ENCODE measurements at regions not wholly inside any gene's neighbourhood (a gene's known extent, or its start where the extent isn't known, plus 50 kb on each side); places are given as distances from the start of the nearest gene placed in this dataset.

DNA sequence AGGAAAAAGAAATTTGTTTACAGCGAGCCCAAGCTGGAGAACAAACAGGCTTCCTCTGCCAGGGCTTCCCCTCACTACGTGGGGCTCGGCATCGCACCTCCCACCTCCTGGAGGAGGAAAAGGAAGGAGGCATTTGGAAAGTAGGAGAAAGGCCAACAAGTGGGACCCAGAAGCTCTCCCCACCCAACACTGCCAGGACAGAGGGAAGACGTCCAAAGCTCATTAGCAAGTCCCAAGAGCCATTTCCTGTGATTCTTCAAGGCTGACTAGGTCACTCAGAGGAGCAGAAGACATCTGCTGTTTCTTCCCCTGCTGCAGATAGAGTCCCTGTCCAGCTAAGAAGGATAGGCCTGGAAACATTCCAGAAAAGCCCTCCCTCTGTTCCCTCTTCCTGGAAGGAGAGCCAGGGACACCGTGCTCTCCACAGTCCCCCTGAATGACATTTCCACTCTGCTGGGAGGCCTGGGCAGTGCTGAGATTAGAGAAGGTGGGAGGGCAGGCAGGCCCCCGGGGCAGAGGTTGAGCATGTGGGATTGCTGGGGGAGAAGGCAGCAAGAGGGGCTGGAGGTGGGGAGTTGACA is 57.0 kb upstream of the NEURL1B start:
- Histone ChIP-seq H3K27ac (peak overlapping the region; percentile 81), H3K4me1 (no peaks in the 10 kb centered on the region)

DNA sequence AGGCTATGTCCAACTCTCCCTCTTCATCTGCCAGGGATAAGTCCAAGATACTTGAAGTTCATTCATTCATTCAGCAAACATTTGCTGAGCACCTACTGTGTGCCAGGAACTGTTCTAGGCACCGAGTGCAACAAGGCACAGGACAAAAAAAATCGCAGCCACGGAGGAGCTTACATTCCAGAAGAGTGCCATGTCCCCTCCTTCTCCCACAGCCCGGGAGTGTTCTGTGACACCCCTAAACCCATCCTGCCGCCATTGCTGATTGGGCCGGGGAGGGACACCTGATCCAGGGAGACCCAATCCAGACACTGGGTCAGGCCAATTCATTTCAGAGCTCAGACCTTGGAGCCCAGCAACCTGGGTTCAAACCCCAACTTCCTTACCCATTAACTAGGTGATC is 58.1 kb upstream of the NEURL1B start:
- TF ChIP-seq, protein P1, sequence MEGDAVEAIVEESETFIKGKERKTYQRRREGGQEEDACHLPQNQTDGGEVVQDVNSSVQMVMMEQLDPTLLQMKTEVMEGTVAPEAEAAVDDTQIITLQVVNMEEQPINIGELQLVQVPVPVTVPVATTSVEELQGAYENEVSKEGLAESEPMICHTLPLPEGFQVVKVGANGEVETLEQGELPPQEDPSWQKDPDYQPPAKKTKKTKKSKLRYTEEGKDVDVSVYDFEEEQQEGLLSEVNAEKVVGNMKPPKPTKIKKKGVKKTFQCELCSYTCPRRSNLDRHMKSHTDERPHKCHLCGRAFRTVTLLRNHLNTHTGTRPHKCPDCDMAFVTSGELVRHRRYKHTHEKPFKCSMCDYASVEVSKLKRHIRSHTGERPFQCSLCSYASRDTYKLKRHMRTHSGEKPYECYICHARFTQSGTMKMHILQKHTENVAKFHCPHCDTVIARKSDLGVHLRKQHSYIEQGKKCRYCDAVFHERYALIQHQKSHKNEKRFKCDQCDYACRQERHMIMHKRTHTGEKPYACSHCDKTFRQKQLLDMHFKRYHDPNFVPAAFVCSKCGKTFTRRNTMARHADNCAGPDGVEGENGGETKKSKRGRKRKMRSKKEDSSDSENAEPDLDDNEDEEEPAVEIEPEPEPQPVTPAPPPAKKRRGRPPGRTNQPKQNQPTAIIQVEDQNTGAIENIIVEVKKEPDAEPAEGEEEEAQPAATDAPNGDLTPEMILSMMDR (IDR thresholded peaks at IDR 0.05), result no peak
- Histone ChIP-seq H3K4me1 (no peaks in the 10 kb centered on the region), H3K4me3 (ENCODE audit: low read depth, low read length) (no peak overlapping the region), H3K27ac (peak overlapping the region; percentile 64), H3K9me3 (ENCODE audit: control insufficient read depth, low read length) (no peaks in the 10 kb centered on the region), H3K36me3 (ENCODE audit: control insufficient read depth, insufficient read depth, low read length) (no peaks in the 10 kb centered on the region), H2AFZ (no peak overlapping the region), H3K9ac (no peak overlapping the region), H3K27me3 (ENCODE audit: control insufficient read depth, insufficient read depth, low read length) (no peaks in the 10 kb centered on the region), H3K79me2 (no peaks in the 10 kb centered on the region), H3K4me2 (ENCODE audit: low read length) (no peak overlapping the region)

More for the DNA sequence above, 57.0 kb upstream of the NEURL1B start:
- H2AFZ ChIP-seq, result no peak overlapping the region
- H3K9ac ChIP-seq, result no peak overlapping the region
- H3K79me2 ChIP-seq, result no peaks in the 10 kb centered on the region
- H3K9me3 ChIP-seq (ENCODE audit: control insufficient read depth, low read length), result no peaks in the 10 kb centered on the region
- H3K4me2 ChIP-seq (ENCODE audit: low read length), result no peak overlapping the region
- no peak overlapping the region for H3K4me3 ChIP-seq (ENCODE audit: low read depth, low read length)
- H3K36me3 ChIP-seq (ENCODE audit: control insufficient read depth, insufficient read depth, low read length), result no peaks in the 10 kb centered on the region
- H3K27me3 ChIP-seq (ENCODE audit: control insufficient read depth, insufficient read depth, low read length), result no peaks in the 10 kb centered on the region
- TF ChIP-seq, protein P1 (IDR thresholded peaks at IDR 0.05), result no peak

DNA sequence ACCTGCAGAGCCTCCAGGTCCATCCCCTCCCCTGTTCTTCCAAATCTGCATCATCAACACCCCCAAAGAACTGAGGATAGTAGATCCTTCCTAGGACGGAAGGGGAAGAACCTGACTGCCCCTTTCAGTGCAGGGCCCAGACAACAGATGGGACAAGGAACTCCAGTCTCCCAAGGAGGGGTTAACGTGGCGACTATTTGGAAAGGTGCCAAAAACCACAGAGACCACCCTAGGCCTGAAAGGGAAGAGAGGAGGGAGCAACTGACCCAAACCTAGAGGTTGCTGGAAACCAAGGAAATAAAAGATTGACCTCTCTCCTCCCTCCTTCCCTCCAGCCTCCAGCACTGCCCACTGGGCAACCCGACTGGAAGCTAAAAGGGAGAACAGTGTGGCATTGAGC is 59.7 kb upstream of the NEURL1B start:
- H3K4me3 ChIP-seq (ENCODE audit: low read depth, low read length), result no peak overlapping the region
- H2AFZ ChIP-seq, result no peak overlapping the region
- H3K4me2 ChIP-seq (ENCODE audit: low read length), result no peak overlapping the region
- no peaks in the 10 kb centered on the region for H3K4me1 ChIP-seq
- no peaks in the 10 kb centered on the region for H3K27me3 ChIP-seq (ENCODE audit: control insufficient read depth, insufficient read depth, low read length)
- H3K9me3 ChIP-seq (ENCODE audit: control insufficient read depth, low read length), result no peaks in the 10 kb centered on the region
- TF ChIP-seq, protein P1 (IDR thresholded peaks at IDR 0.05), result no peak
- no peaks in the 10 kb centered on the region for H3K79me2 ChIP-seq
- H3K9ac ChIP-seq, result no peak overlapping the region
- no peak overlapping the region for H3K27ac ChIP-seq
- H3K36me3 ChIP-seq (ENCODE audit: control insufficient read depth, insufficient read depth, low read length), result no peaks in the 10 kb centered on the region

DNA sequence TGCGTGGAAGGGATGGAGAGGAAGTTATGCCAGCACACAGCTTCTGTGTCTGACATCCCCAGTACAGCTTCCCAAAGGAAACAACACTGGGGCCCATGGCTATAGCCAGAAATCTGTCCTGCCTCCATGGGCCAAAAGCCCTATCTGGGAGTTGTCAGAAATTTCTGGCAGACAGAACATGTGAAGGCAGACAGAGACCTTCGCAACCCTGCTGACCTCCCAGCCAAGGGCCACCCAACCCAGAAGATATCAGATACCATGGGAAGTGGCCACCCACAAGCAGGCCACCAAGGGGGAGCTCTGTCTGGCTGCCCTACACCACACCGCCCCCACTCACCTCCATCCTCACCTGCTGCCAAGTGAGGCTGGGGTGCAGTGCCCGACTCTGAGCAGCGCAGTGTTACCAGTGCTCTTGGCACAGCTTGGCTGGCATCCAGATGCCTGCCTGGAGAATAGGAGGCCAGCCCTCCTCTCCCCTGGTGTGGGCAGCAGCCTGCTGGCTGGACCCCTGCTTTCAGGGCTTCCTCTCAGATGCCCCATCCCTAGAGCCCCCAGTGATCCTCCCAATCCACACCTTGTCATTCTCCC is 61.6 kb upstream of the NEURL1B start:
- no peak overlapping the region for H3K9ac ChIP-seq
- H2AFZ ChIP-seq, result no peak overlapping the region
- H3K9me3 ChIP-seq (ENCODE audit: control insufficient read depth, low read length), result no peaks in the 10 kb centered on the region
- no peak overlapping the region for H3K4me2 ChIP-seq (ENCODE audit: low read length)
- H3K36me3 ChIP-seq (ENCODE audit: control insufficient read depth, insufficient read depth, low read length), result no peaks in the 10 kb centered on the region
- TF ChIP-seq, protein P1 (IDR thresholded peaks at IDR 0.05), result no peak
- no peak overlapping the region for H3K27ac ChIP-seq
- H3K79me2 ChIP-seq, result no peaks in the 10 kb centered on the region
- H3K27me3 ChIP-seq (ENCODE audit: control insufficient read depth, insufficient read depth, low read length), result no peaks in the 10 kb centered on the region
- no peaks in the 10 kb centered on the region for H3K4me1 ChIP-seq
- H3K4me3 ChIP-seq (ENCODE audit: low read depth, low read length), result no peak overlapping the region

Measured in parathyroid adenoma (tissue), 2 donors.